ENCODE measurements at regions not wholly inside any gene's neighbourhood (a gene's known extent, or its start where the extent isn't known, plus 50 kb on each side); places are given as distances from the start of the nearest gene placed in this dataset.
"Not testable (repeated sequence)": the region's sequence is repeated elsewhere in the genome, so short reads cannot be mapped to it uniquely, and the experiment has no call there.

GRCh38 chr6:86476311-86476710 lies 461.0 kb upstream of the HTR1E start:
- no peaks in the 10 kb centered on the region for H3K27me3 ChIP-seq (ENCODE audit: insufficient read depth, low read length)
- no peaks in the 10 kb centered on the region for H3K9me3 ChIP-seq (ENCODE audit: low read length)
- H2AFZ ChIP-seq (ENCODE audit: low read depth, low read length) = no peak overlapping the region
- no peaks in the 10 kb centered on the region for H3K36me3 ChIP-seq (ENCODE audit: insufficient read depth, low read length)
- H3K4me1 ChIP-seq (ENCODE audit: insufficient read depth, low read length) = peaks cover 7% of the 10 kb centered on the region
- H3K4me3 ChIP-seq (ENCODE audit: low read length) = no peak overlapping the region

- H3K4me1 ChIP-seq (ENCODE audit: insufficient read depth, low read length) = peaks cover 7% of the 10 kb centered on the region
- H2AFZ ChIP-seq (ENCODE audit: low read depth, low read length) = no peak overlapping the region
- H3K36me3 ChIP-seq (ENCODE audit: insufficient read depth, low read length) = no peaks in the 10 kb centered on the region
- no peak overlapping the region for H3K4me3 ChIP-seq (ENCODE audit: low read length)
- H3K27me3 ChIP-seq (ENCODE audit: insufficient read depth, low read length) = no peaks in the 10 kb centered on the region
- no peaks in the 10 kb centered on the region for H3K9me3 ChIP-seq (ENCODE audit: low read length)
Observed at GRCh38 chr6:86474081-86474480, 463.2 kb upstream of the HTR1E start.

GRCh38 chr6:86471791-86472190 lies 465.5 kb upstream of the HTR1E start:
- no peak overlapping the region for H3K4me3 ChIP-seq (ENCODE audit: low read length)
- H3K4me1 ChIP-seq (ENCODE audit: insufficient read depth, low read length) = no peaks in the 10 kb centered on the region
- no peaks in the 10 kb centered on the region for H3K27me3 ChIP-seq (ENCODE audit: insufficient read depth, low read length)
- no peak overlapping the region for H2AFZ ChIP-seq (ENCODE audit: low read depth, low read length)
- no peaks in the 10 kb centered on the region for H3K36me3 ChIP-seq (ENCODE audit: insufficient read depth, low read length)
- H3K9me3 ChIP-seq (ENCODE audit: low read length) = no peaks in the 10 kb centered on the region

GRCh38 chr6:86459978-86460377 lies 477.4 kb upstream of the HTR1E start:
- Histone ChIP-seq H3K9me3 (ENCODE audit: low read length) (no peaks in the 10 kb centered on the region), H3K36me3 (ENCODE audit: insufficient read depth, low read length) (no peaks in the 10 kb centered on the region), H3K4me3 (ENCODE audit: low read length) (no peak overlapping the region), H3K4me1 (ENCODE audit: insufficient read depth, low read length) (no peaks in the 10 kb centered on the region), H3K27me3 (ENCODE audit: insufficient read depth, low read length) (no peaks in the 10 kb centered on the region), H2AFZ (ENCODE audit: low read depth, low read length) (no peak overlapping the region)

GRCh38 chr6:86456821-86457220 lies 480.5 kb upstream of the HTR1E start:
- Histone ChIP-seq H3K27me3 (ENCODE audit: insufficient read depth, low read length) (no peaks in the 10 kb centered on the region), H2AFZ (ENCODE audit: low read depth, low read length) (no peak overlapping the region), H3K9me3 (ENCODE audit: low read length) (no peaks in the 10 kb centered on the region), H3K36me3 (ENCODE audit: insufficient read depth, low read length) (no peaks in the 10 kb centered on the region), H3K4me3 (ENCODE audit: low read length) (no peak overlapping the region), H3K4me1 (ENCODE audit: insufficient read depth, low read length) (no peaks in the 10 kb centered on the region)

GRCh38 chr6:86453232-86453631 lies 484.1 kb upstream of the HTR1E start:
- H3K27me3 ChIP-seq (ENCODE audit: insufficient read depth, low read length) = no peaks in the 10 kb centered on the region
- no peaks in the 10 kb centered on the region for H3K4me1 ChIP-seq (ENCODE audit: insufficient read depth, low read length)
- H3K4me3 ChIP-seq (ENCODE audit: low read length) = no peak overlapping the region

GRCh38 chr6:86448398-86448797 lies 488.9 kb upstream of the HTR1E start:
- no peak overlapping the region for H2AFZ ChIP-seq (ENCODE audit: low read depth, low read length)

More at GRCh38 chr6:86453232-86453631, 484.1 kb upstream of the HTR1E start:
- no peaks in the 10 kb centered on the region for H3K36me3 ChIP-seq (ENCODE audit: insufficient read depth, low read length)
- no peak overlapping the region for H2AFZ ChIP-seq (ENCODE audit: low read depth, low read length)
- H3K9me3 ChIP-seq (ENCODE audit: low read length) = no peaks in the 10 kb centered on the region

GRCh38 chr6:86440608-86441007 lies 496.7 kb upstream of the HTR1E start:
- Histone ChIP-seq H3K36me3 (ENCODE audit: insufficient read depth, low read length) (no peaks in the 10 kb centered on the region), H3K4me1 (ENCODE audit: insufficient read depth, low read length) (no peaks in the 10 kb centered on the region), H3K27me3 (ENCODE audit: insufficient read depth, low read length) (no peaks in the 10 kb centered on the region), H2AFZ (ENCODE audit: low read depth, low read length) (no peak overlapping the region), H3K4me3 (ENCODE audit: low read length) (no peak overlapping the region), H3K9me3 (ENCODE audit: low read length) (no peaks in the 10 kb centered on the region)

More at GRCh38 chr6:86448398-86448797, 488.9 kb upstream of the HTR1E start:
- Histone ChIP-seq H3K4me1 (ENCODE audit: insufficient read depth, low read length) (no peaks in the 10 kb centered on the region), H3K9me3 (ENCODE audit: low read length) (no peaks in the 10 kb centered on the region), H3K4me3 (ENCODE audit: low read length) (no peak overlapping the region), H3K36me3 (ENCODE audit: insufficient read depth, low read length) (no peaks in the 10 kb centered on the region), H3K27me3 (ENCODE audit: insufficient read depth, low read length) (no peaks in the 10 kb centered on the region)

GRCh38 chr6:86423571-86423970 lies 513.8 kb upstream of the HTR1E start:
- Histone ChIP-seq H3K9me3 (ENCODE audit: low read length) (no peaks in the 10 kb centered on the region), H2AFZ (ENCODE audit: low read depth, low read length) (no peak overlapping the region), H3K4me3 (ENCODE audit: low read length) (no peak overlapping the region), H3K27me3 (ENCODE audit: insufficient read depth, low read length) (no peaks in the 10 kb centered on the region), H3K4me1 (ENCODE audit: insufficient read depth, low read length) (no peaks in the 10 kb centered on the region), H3K36me3 (ENCODE audit: insufficient read depth, low read length) (no peaks in the 10 kb centered on the region)

- Histone ChIP-seq H3K4me1 (ENCODE audit: insufficient read depth, low read length) (no peaks in the 10 kb centered on the region), H3K36me3 (ENCODE audit: insufficient read depth, low read length) (no peaks in the 10 kb centered on the region), H3K4me3 (ENCODE audit: low read length) (no peak overlapping the region), H3K27me3 (ENCODE audit: insufficient read depth, low read length) (no peaks in the 10 kb centered on the region), H2AFZ (ENCODE audit: low read depth, low read length) (no peak overlapping the region), H3K9me3 (ENCODE audit: low read length) (no peaks in the 10 kb centered on the region)
Observed at GRCh38 chr6:86412057-86412456, 525.3 kb upstream of the HTR1E start.

- H3K9me3 ChIP-seq (ENCODE audit: low read length) = no peaks in the 10 kb centered on the region
- H3K27me3 ChIP-seq (ENCODE audit: insufficient read depth, low read length) = no peaks in the 10 kb centered on the region
- no peak overlapping the region for H2AFZ ChIP-seq (ENCODE audit: low read depth, low read length)
- no peak overlapping the region for H3K4me3 ChIP-seq (ENCODE audit: low read length)
- H3K4me1 ChIP-seq (ENCODE audit: insufficient read depth, low read length) = no peaks in the 10 kb centered on the region
- H3K36me3 ChIP-seq (ENCODE audit: insufficient read depth, low read length) = no peaks in the 10 kb centered on the region
Observed at GRCh38 chr6:86407128-86407527, 530.2 kb upstream of the HTR1E start.

GRCh38 chr6:86392850-86393249 lies 544.5 kb upstream of the HTR1E start:
- H2AFZ ChIP-seq (ENCODE audit: low read depth, low read length); H3K36me3 ChIP-seq (ENCODE audit: insufficient read depth, low read length); H3K4me3 ChIP-seq (ENCODE audit: low read length); H3K27me3 ChIP-seq (ENCODE audit: insufficient read depth, low read length); H3K4me1 ChIP-seq (ENCODE audit: insufficient read depth, low read length); H3K9me3 ChIP-seq (ENCODE audit: low read length): not testable (repeated sequence)

- no peaks in the 10 kb centered on the region for H3K36me3 ChIP-seq (ENCODE audit: insufficient read depth, low read length)
- peaks cover 2% of the 10 kb centered on the region for H3K4me1 ChIP-seq (ENCODE audit: insufficient read depth, low read length)
- H3K4me3 ChIP-seq (ENCODE audit: low read length) = no peak overlapping the region
- no peak overlapping the region for H2AFZ ChIP-seq (ENCODE audit: low read depth, low read length)
- no peaks in the 10 kb centered on the region for H3K27me3 ChIP-seq (ENCODE audit: insufficient read depth, low read length)
- no peaks in the 10 kb centered on the region for H3K9me3 ChIP-seq (ENCODE audit: low read length)
Observed at GRCh38 chr6:86380571-86381125, 556.7 kb upstream of the HTR1E start.

- no peak overlapping the region for H3K4me3 ChIP-seq (ENCODE audit: low read length)
- H3K36me3 ChIP-seq (ENCODE audit: insufficient read depth, low read length) = no peaks in the 10 kb centered on the region
- H3K4me1 ChIP-seq (ENCODE audit: insufficient read depth, low read length) = no peaks in the 10 kb centered on the region
- H3K9me3 ChIP-seq (ENCODE audit: low read length) = no peaks in the 10 kb centered on the region
- no peak overlapping the region for H2AFZ ChIP-seq (ENCODE audit: low read depth, low read length)
- H3K27me3 ChIP-seq (ENCODE audit: insufficient read depth, low read length) = no peaks in the 10 kb centered on the region
Observed at GRCh38 chr6:86357877-86358276, 579.5 kb upstream of the HTR1E start.

All from neuron (in vitro differentiated cells).